Right atrium auricular region (tissue), 2 donors: ENCODE measurements at regions not wholly inside any gene's neighbourhood (a gene's known extent, or its start where the extent isn't known, plus 50 kb on each side); places are given as distances from the start of the nearest gene placed in this dataset.

ENCODE experiments used
- DNase-seq: peaks from one replicate; pipeline ENCODE4 v3.0.0-alpha.2; 2019; ENCODE audit warnings: low spot score
- H3K27ac ChIP-seq, 2 donors: fragments of 200-600 bp; sonication (generic); 1 replicate in 1 of 2; 2 replicates in 1 of 2; pipeline ENCODE4 v1.5.1; 2016 to 2019
- H3K27me3 ChIP-seq, 2 donors: fragments of 200-600 bp; sonication (generic); one replicate each; pipeline versions ENCODE4 v1.5.1 to v1.6.0; 2017 to 2019
- H3K36me3 ChIP-seq: fragments of 200-600 bp; sonication (generic); one replicate; pipeline ENCODE4 v1.5.1; 2016
- H3K4me1 ChIP-seq, 2 donors: fragments of 200-600 bp; sonication (generic); one replicate each; pipeline versions ENCODE4 v1.5.1 to v1.6.0; 2017 to 2019
- H3K4me3 ChIP-seq, 2 donors: fragments of 200-600 bp; sonication (generic); 1 replicate in 1 of 2; 2 replicates in 1 of 2; pipeline ENCODE4 v1.5.1; 2017 to 2019; ENCODE audit warnings: mild to moderate bottlenecking in 1 of 2, moderate library complexity in 1 of 2
- H3K9me3 ChIP-seq, 2 donors: fragments of 200-600 bp; sonication (generic); one replicate each; pipeline ENCODE4 v1.5.1; 2019
- CTCF ChIP-seq, 2 donors: fragments of 200-600 bp; sonication (generic); IDR thresholded peaks; one replicate each; pipeline ENCODE4 v1.5.1; 2019; ENCODE audit warnings: antibody characterized with exemption in 2 of 2

- no peak for TF ChIP-seq CTCF (IDR thresholded peaks at IDR 0.05)
- H3K27ac ChIP-seq = no peak overlapping the region
- no peak for DNase-seq
- H3K4me3 ChIP-seq = no peak overlapping the region
- no peaks in the 10 kb centered on the region for H3K27me3 ChIP-seq
- no peaks in the 10 kb centered on the region for H3K36me3 ChIP-seq
- H3K9me3 ChIP-seq = no peaks in the 10 kb centered on the region
- no peaks in the 10 kb centered on the region for H3K4me1 ChIP-seq
These were observed 168.4 kb downstream of the TTC32 start for GRCh38 chr2:19733390-19733789.

- Histone ChIP-seq H3K4me3 (no peak overlapping the region), H3K27me3 (no peaks in the 10 kb centered on the region), H3K27ac (no peak overlapping the region), H3K9me3 (no peaks in the 10 kb centered on the region), H3K4me1 (no peaks in the 10 kb centered on the region), H3K36me3 (no peaks in the 10 kb centered on the region)
- no peak for DNase-seq
- TF ChIP-seq CTCF (IDR thresholded peaks at IDR 0.05) = no peak
These were observed 169.5 kb downstream of the TTC32 start for GRCh38 chr2:19732255-19732654.

- no peak for DNase-seq
- Histone ChIP-seq H3K27ac (no peak overlapping the region), H3K27me3 (no peaks in the 10 kb centered on the region), H3K36me3 (no peaks in the 10 kb centered on the region), H3K9me3 (no peaks in the 10 kb centered on the region), H3K4me3 (no peak overlapping the region), H3K4me1 (no peaks in the 10 kb centered on the region)
- TF ChIP-seq CTCF (IDR thresholded peaks at IDR 0.05) = no peak
These were observed 170.3 kb downstream of the TTC32 start for GRCh38 chr2:19731515-19731914.

GRCh38 chr2:19731037-19731436 lies 170.7 kb downstream of the TTC32 start:
- DNase-seq = no peak
- H3K4me3 ChIP-seq = no peak overlapping the region
- H3K4me1 ChIP-seq = no peaks in the 10 kb centered on the region
- no peaks in the 10 kb centered on the region for H3K36me3 ChIP-seq
- H3K27ac ChIP-seq = no peak overlapping the region
- no peaks in the 10 kb centered on the region for H3K27me3 ChIP-seq
- H3K9me3 ChIP-seq = no peaks in the 10 kb centered on the region
- TF ChIP-seq CTCF (IDR thresholded peaks at IDR 0.05) = no peak

GRCh38 chr2:19728125-19728524 lies 173.7 kb downstream of the TTC32 start:
- TF ChIP-seq CTCF (IDR thresholded peaks at IDR 0.05) = no peak
- no peaks in the 10 kb centered on the region for H3K4me1 ChIP-seq
- no peaks in the 10 kb centered on the region for H3K36me3 ChIP-seq
- H3K9me3 ChIP-seq = no peaks in the 10 kb centered on the region
- no peak overlapping the region for H3K4me3 ChIP-seq
- no peak for DNase-seq
- no peak overlapping the region for H3K27ac ChIP-seq
- H3K27me3 ChIP-seq = no peaks in the 10 kb centered on the region

- no peak for TF ChIP-seq CTCF (IDR thresholded peaks at IDR 0.05)
- H3K4me1 ChIP-seq = no peaks in the 10 kb centered on the region
- no peak overlapping the region for H3K4me3 ChIP-seq
- H3K9me3 ChIP-seq = no peaks in the 10 kb centered on the region
- H3K27ac ChIP-seq = no peak overlapping the region
- H3K36me3 ChIP-seq = no peaks in the 10 kb centered on the region
- no peak for DNase-seq
- no peaks in the 10 kb centered on the region for H3K27me3 ChIP-seq
These were observed 176.4 kb downstream of the TTC32 start for GRCh38 chr2:19725392-19725791.
